GM19025 (cell line): ENCODE measurements at regions not wholly inside any gene's neighbourhood (a gene's known extent, or its start where the extent isn't known, plus 50 kb on each side); places are given as distances from the start of the nearest gene placed in this dataset.

Source experiments
- ATAC-seq: cut with Tn5 transposase; IDR thresholded peaks from one replicate; pipeline ENCODE4 v1.9.1; 2021; ENCODE audit warnings: mild to moderate bottlenecking, low read depth, moderate library complexity; ENCODE audit not compliant: unreplicated experiment

DNA sequence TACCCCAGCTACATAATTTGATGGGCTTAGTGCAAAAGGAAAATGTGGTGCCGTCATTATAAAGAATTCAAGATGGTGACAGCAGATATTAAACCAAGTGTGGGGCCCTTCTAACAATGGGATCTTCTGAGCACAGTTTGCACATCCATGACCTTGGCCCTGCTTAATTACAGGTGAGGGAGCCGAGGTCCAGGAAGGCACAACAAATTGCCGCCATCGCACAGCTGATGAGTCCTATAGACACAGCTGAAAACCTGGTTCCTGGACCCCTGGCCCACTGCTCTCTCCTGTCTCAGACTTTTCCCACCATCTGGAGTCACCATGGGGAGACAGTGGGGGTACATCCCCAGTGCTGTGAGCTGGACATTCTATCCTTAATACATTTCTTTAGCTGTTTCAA, 95.8 kb upstream of the MAP4K3 start:
- no peak for ATAC-seq

GRCh38 chr2:39534095-39534711, 97.1 kb upstream of the MAP4K3 start:
- no peak for ATAC-seq

DNA sequence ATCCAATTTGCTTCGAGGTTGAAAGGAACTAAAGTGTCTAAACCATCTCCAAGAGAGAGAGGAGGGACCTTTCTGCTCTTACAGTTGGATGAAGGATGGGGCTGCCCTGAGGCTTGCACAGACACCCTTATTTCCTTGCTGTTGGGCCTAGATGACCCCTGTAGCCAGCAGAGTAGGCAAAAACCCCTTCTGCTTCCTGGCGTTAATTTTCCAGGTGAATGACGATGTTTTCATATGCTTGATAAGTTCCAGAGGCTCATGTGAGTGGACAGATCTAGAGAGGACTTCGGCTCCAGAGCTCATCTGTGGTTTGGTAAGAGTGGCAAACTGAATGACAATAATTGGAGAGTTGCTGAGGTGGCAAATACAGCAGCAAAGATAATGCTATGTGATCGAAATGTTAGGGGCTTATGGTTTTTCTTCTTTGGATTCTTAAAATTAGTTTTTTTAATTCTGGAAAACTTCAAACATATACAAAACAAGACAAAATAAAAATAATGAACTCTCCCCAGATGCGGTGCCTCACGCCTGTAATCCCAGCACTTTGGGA, 98.6 kb upstream of the MAP4K3 start:
- ATAC-seq, result no peak

- no peak for ATAC-seq
These were observed 100.1 kb upstream of the MAP4K3 start for GRCh38 chr2:39537150-39537549.

- no peak for ATAC-seq
These were observed 101.6 kb upstream of the MAP4K3 start for GRCh38 chr2:39538718-39539117.

DNA sequence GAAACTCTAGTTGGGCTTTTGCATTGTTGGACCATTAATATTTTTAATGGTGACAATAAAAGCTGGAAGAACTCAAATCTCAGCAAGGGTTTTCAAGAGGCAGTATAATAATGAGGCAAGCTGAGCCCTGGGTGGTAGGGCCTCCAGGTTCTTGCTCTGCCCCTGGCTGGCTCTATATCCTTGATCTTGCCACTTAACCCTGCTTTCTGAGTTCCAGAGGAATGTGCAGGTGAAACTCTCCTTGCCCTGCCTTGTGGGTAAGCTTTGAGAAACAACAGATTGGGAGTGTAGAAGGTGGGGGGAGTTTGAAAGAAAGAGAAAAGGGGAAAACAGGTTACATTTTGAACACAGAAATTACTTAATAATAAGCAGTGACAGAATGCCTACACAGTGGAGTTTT, 103.3 kb upstream of the MAP4K3 start:
- ATAC-seq, result no peak

GRCh38 chr2:39541011-39541930, 104.2 kb upstream of the MAP4K3 start:
- ATAC-seq, result no peak

GRCh38 chr2:39542523-39542922, 105.4 kb upstream of the MAP4K3 start:
- ATAC-seq, result no peak

DNA sequence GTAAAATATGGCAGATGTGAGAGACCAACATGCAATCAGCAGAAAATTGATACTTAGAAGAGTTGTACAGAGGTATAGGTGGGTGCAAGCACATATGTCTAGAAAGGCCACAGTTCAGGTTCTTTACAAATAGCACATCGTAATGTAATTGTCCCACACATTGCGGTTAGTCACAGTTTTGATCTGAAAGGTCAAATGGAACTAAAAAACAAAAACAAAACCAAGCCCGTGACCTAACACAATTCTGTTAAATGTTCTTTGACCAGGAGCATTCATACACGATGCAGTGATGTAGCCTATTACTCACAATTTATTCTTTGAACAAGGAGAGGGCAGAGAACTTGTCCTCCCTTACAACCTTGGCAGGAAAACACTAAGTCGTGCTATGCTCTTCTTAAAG, 108.9 kb upstream of the MAP4K3 start:
- no peak for ATAC-seq

GRCh38 chr2:39546409-39546808, 109.3 kb upstream of the MAP4K3 start:
- no peak for ATAC-seq

DNA sequence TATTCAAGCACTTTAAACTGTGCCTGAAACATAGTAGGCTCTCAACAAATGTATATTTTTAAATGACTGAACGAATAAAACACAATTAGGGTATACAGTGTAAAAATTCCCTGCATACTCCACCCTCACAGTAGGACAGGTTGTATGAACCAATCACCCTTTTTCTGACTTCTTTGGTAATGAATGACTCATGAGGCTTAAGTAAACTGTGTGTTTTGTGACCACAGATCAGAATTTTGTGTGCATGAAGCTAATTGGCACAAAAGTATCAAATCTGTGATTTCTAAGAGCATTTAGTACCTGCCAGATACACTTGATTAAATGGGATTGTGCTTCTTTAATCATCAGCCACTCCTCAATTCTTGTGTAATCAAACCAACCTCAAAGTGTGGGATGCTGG, 109.9 kb upstream of the MAP4K3 start:
- ATAC-seq, result no peak

- ATAC-seq, result no peak
These were observed 111.0 kb upstream of the MAP4K3 start for GRCh38 chr2:39547811-39548719.

GRCh38 chr2:39549000-39549399, 111.9 kb upstream of the MAP4K3 start:
- no peak for ATAC-seq

GRCh38 chr2:39549718-39550464, 112.8 kb upstream of the MAP4K3 start:
- no peak for ATAC-seq

DNA sequence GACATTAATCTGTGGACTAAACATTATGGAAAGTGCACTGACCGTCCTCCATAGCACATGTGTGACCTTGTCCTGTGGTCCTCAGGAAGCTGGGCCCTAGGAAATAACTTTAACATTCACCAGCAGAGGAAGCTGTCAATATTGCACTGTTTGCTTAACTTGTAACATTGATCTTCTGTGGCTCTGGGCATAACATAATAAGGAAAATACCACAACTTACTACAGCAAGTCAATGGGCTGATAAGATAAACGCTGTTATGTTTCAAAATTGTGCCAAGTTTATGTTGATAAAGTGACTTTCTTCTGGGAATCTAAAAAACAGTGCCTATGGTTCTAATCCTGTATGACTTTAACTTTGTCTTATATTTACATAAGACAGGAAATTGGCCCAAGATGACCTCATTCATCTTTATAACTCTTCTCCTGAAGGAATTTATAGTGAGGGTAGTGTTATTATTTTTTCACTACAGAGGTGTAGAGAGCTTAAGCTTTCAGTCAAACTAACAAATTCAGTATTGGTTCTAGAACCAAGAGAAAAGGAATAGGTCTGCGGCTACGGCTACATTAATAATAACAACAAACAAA, 113.7 kb upstream of the MAP4K3 start:
- no peak for ATAC-seq

DNA sequence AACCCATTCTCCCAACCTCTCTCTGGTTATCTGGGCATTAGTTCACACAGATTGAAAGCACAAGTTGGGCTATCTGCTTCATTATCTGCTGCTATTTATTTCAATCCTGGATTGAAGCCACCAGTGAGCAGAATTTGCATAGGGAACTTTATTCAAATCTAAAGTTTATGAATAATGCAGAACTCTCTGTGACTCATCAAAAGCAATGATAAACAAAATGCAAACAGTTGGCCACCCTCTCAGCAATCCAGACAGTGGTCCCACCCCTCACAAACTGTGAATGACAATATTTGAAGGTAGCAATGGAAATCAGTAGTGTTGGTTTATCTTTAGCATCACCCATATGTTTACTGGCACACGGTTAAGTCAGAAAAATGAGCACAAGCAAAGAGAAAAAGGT, 106.8 kb upstream of the TMEM178A start:
- ATAC-seq, result no peak

DNA sequence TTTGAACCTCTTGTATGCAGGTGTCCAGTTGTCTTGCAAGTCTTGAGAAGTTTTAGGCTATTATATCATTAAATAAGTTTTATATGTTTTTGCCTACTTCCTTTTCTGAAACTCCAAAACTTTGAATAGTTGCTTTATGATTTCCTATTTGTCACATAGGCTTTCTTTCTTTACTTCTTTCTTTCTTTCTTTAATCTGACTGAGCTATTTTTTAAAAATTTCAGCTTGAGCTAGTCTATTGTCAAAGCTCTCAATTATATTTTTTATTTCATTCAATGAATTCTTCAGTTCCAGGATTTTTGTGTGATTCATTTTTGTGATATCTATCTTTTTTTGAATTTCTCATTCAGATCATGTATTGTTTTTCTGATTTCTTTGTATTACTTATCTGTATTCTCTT, 102.1 kb upstream of the TMEM178A start:
- ATAC-seq, result no peak

- ATAC-seq, result no peak
These were observed 98.2 kb upstream of the TMEM178A start for GRCh38 chr2:39567507-39567906.

DNA sequence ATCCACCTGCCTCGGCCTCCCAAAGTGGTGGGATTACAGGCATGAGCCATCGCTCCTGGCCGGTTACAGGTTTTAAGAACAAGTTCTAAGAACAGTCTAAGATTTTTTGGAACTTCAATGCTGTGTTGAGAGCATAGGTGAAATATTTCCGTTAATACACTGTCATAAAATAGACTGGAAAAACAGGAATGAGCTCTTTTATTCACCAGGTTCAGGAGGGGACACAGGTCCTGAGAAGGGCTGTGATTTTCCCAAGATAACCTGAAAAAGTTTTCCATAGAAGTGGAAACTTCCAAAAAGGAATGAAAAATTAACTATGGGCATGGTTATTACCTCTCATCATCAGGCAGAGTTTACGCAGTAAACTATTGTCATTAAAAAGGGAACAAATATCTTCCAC, 97.6 kb upstream of the TMEM178A start:
- ATAC-seq, result no peak

DNA sequence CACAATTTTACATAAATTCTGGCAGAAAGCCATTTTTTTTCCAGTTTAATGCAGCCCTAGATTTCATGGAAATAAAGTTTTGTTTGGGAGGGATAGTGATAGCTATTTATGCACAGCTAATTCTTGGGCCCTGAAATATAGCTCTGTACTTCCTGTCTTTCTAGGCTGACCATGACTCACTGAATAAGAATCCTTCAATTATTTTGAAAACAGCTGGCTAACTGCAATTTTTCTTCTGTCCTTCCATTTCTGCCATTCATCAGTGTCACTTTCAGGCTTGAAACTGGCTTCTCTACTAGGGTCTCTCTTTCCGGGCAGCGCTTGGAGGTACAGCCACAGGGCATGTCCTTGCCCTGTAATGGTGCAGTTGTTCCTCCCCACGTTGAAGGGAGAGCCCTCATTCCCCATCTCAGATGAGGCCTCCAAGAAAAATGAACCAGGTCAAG, 97.1 kb upstream of the TMEM178A start:
- ATAC-seq, result no peak
